Calu3 (cell line): ENCODE measurements at regions not wholly inside any gene's neighbourhood (a gene's known extent, or its start where the extent isn't known, plus 50 kb on each side); places are given as distances from the start of the nearest gene placed in this dataset.

Source experiments
- BruUV-seq: library from RNA; stranded (reverse); fragments of 400-500 nt; replicated peaks from 2 replicates; lab custom pipeline; 2021; lab: Mats Ljungman, UMichigan
- CTCF ChIA-PET: fragments of 300-600 bp; sonication (Branson Sonifier 250); formaldehyde crosslinking; loops from one replicate; lab custom pipeline; 2022; ENCODE audit warnings: antibody characterized with exemption; lab: Charles Lee
- DNase-seq: peaks from one replicate; pipeline ENCODE4 v3.0.0; 2022
- H3K27ac Mint-ChIP-seq: one replicate; pipeline ENCODE4 v1.8.0; 2022; ENCODE audit warnings: mixed read lengths; ENCODE audit not compliant: unreplicated experiment
- H3K27me3 Mint-ChIP-seq: one replicate; pipeline ENCODE4 v1.8.0; 2022; ENCODE audit warnings: mixed read lengths; ENCODE audit not compliant: unreplicated experiment
- H3K36me3 Mint-ChIP-seq: one replicate; pipeline ENCODE4 v1.8.0; 2022; ENCODE audit warnings: mild to moderate bottlenecking, moderate library complexity, mixed read lengths; ENCODE audit not compliant: insufficient read depth, unreplicated experiment
- H3K4me1 Mint-ChIP-seq: one replicate; pipeline ENCODE4 v1.8.0; 2022; ENCODE audit warnings: mild to moderate bottlenecking, low read depth, mixed read lengths; ENCODE audit not compliant: unreplicated experiment
- H3K4me3 Mint-ChIP-seq: one replicate; pipeline ENCODE4 v1.8.0; 2022; ENCODE audit warnings: mild to moderate bottlenecking, low read depth, moderate library complexity, mixed read lengths; ENCODE audit not compliant: unreplicated experiment
- H3K9me3 Mint-ChIP-seq: one replicate; pipeline ENCODE4 v1.8.0; 2022; ENCODE audit warnings: low read depth, mixed read lengths; ENCODE audit not compliant: unreplicated experiment
- CTCF ChIP-seq: fragments of 200-600 bp; IDR thresholded peaks from one replicate; pipeline ENCODE4 v1.8.0; 2022; ENCODE audit warnings: antibody characterized with exemption; ENCODE audit not compliant: unreplicated experiment
- intact Hi-C: fragments of 100-400 bp; cut with micrococcal nuclease; formaldehyde crosslinking; loops from one replicate; pipeline ENCODE4 v1.10.0; 2022; ENCODE audit not compliant: unreplicated experiment

GRCh38 chr2:215577356-215577755 is 141.5 kb upstream of the FN1 start:
- no peak for TF ChIP-seq CTCF
- intact Hi-C loops: no loop called here
- CTCF ChIA-PET: no interaction called here
- no peaks in the 10 kb centered on the region for H3K36me3 Mint-ChIP-seq
- no TSS peak for BruUV-seq
- no peak for DNase-seq
- H3K27ac Mint-ChIP-seq: no peak overlapping the region
- no peaks in the 10 kb centered on the region for H3K9me3 Mint-ChIP-seq
- H3K27me3 Mint-ChIP-seq: no peaks in the 10 kb centered on the region
- H3K4me3 Mint-ChIP-seq: no peak overlapping the region
- no peaks in the 10 kb centered on the region for H3K4me1 Mint-ChIP-seq

- H3K9me3 Mint-ChIP-seq: no peaks in the 10 kb centered on the region
- H3K4me3 Mint-ChIP-seq: no peak overlapping the region
- no TSS peak for BruUV-seq
- no peaks in the 10 kb centered on the region for H3K4me1 Mint-ChIP-seq
- no peak for TF ChIP-seq CTCF
- no peak overlapping the region for H3K27ac Mint-ChIP-seq
- CTCF ChIA-PET: no interaction called here
- intact Hi-C loops: no loop called here
- no peaks in the 10 kb centered on the region for H3K27me3 Mint-ChIP-seq
- H3K36me3 Mint-ChIP-seq: no peaks in the 10 kb centered on the region
- no peak for DNase-seq
These were observed 140.7 kb upstream of the FN1 start for GRCh38 chr2:215576572-215576971.

GRCh38 chr2:215573496-215573895 is 137.6 kb upstream of the FN1 start:
- H3K4me3 Mint-ChIP-seq: no peak overlapping the region
- no TSS peak for BruUV-seq

GRCh38 chr2:215572341-215572848 is 136.5 kb upstream of the FN1 start:
- Mint-ChIP-seq H3K27me3 (no peaks in the 10 kb centered on the region), H3K4me3 (no peak overlapping the region), H3K27ac (no peak overlapping the region), H3K36me3 (no peaks in the 10 kb centered on the region), H3K4me1 (no peaks in the 10 kb centered on the region), H3K9me3 (no peaks in the 10 kb centered on the region)
- intact Hi-C loops: no loop called here
- no TSS peak for BruUV-seq
- TF ChIP-seq CTCF: no peak
- no peak for DNase-seq
- CTCF ChIA-PET: no interaction called here

More at GRCh38 chr2:215573496-215573895, 137.6 kb upstream of the FN1 start:
- Mint-ChIP-seq H3K27me3 (no peaks in the 10 kb centered on the region), H3K4me1 (no peaks in the 10 kb centered on the region), H3K9me3 (no peaks in the 10 kb centered on the region), H3K36me3 (no peaks in the 10 kb centered on the region), H3K27ac (no peak overlapping the region)
- intact Hi-C loops: no loop called here
- no peak for TF ChIP-seq CTCF
- CTCF ChIA-PET: interaction anchor here (0.6 to 0.7 kb wide), 3 partner anchors 33 to 764 kb away, joined by 3 to 5 read pairs (median 3); partner anchors contain the start of gene BARD1
- DNase-seq: no peak
